HepG2 (cell line): ENCODE measurements at regions not wholly inside any gene's neighbourhood (a gene's known extent, or its start where the extent isn't known, plus 50 kb on each side); places are given as distances from the start of the nearest gene placed in this dataset.

ENCODE experiments used
- ATAC-seq: fragments of 200-7000 bp; cut with Tn5 transposase; 3 replicates; pipeline ENCODE4 v1.9.1; 2020; ENCODE audit warnings: mild to moderate bottlenecking, moderate library complexity
- BruUV-seq: library from RNA; stranded (reverse); fragments of 400-500 nt; replicated peaks from 2 replicates; lab custom pipeline; 2021; lab: Mats Ljungman, UMichigan
- CTCF ChIA-PET: fragments of 300-600 bp; formaldehyde crosslinking; extraction: SDS; loops from one replicate; lab custom pipeline; 2021; ENCODE audit warnings: low total read pairs, inconsistent platforms, low intra/inter-chr PET ratio; lab: Yijun Ruan, JAX
- POLR2A ChIA-PET: fragments of 350-600 bp; sonication (Branson Sonifier 250); formaldehyde crosslinking; loops from one replicate; lab custom pipeline; 2020; ENCODE audit warnings: antibody characterized with exemption, inconsistent platforms; lab: Yijun Ruan, JAX
- DNase-seq: peaks from one replicate; pipeline ENCODE4 v3.0.0-alpha.2; 2015; ENCODE audit warnings: low spot score
- FAIRE-seq: peaks from 3 replicates; lab custom pipeline; 2011; peaks lifted over from hg19 to GRCh38; lab: Jason Lieb, UNC
- H2AFZ ChIP-seq: one replicate; pipeline ENCODE4 v1.6.1; 2011; ENCODE audit warnings: low read length, inconsistent platforms
- H3K27ac ChIP-seq: fragments of 300-600 bp; 3 replicates; pipeline ENCODE4 v1.8.0; 2011; ENCODE audit warnings: mixed run types, mild to moderate bottlenecking, mixed read lengths, low read length, inconsistent platforms; ENCODE audit not compliant: insufficient read depth; ENCODE audit errors: extremely low read length
- H3K27me3 ChIP-seq, 2 experiments: fragments of 200-600 bp in 1 of 2; 2 replicates in 1 of 2; 3 replicates in 1 of 2; pipeline versions ENCODE4 v1.6.0 to v1.8.0; 2011; ENCODE audit warnings: low read length in 2 of 2, mild to moderate bottlenecking in 2 of 2, moderate library complexity in 2 of 2, inconsistent platforms in 1 of 2; ENCODE audit not compliant: insufficient read depth in 2 of 2, control insufficient read depth in 1 of 2
- H3K36me3 ChIP-seq, 2 experiments: fragments of 200-600 bp in 1 of 2; replicated peaks in 1 of 2; 2 replicates in 1 of 2; 3 replicates in 1 of 2; pipeline versions ENCODE4 v1.5.1 to v1.8.0; 2011; ENCODE audit warnings: low read length in 2 of 2, inconsistent platforms in 1 of 2; ENCODE audit not compliant: insufficient read depth in 2 of 2, control insufficient read depth in 1 of 2
- H3K4me1 ChIP-seq: 2 replicates; pipeline ENCODE4 v1.5.1; 2012; ENCODE audit warnings: low read length, inconsistent platforms; ENCODE audit not compliant: insufficient read depth
- H3K4me2 ChIP-seq: 2 replicates; pipeline ENCODE4 v1.6.0; 2011; ENCODE audit warnings: low read depth, low read length, inconsistent platforms
- H3K4me3 ChIP-seq, 3 experiments: fragments of 200-600 bp in 1 of 3; sonication (generic), shearing (Covaris generic) in 1 of 3; replicated peaks in 1 of 3; 2 replicates each; pipeline ENCODE4 v1.5.1; 2011 to 2016; ENCODE audit warnings: low read length in 3 of 3, inconsistent platforms in 2 of 3, low read depth in 2 of 3, mild to moderate bottlenecking in 2 of 3, control low read depth in 1 of 3, mixed read lengths in 1 of 3; ENCODE audit not compliant: insufficient read depth in 1 of 3
- H3K79me2 ChIP-seq: one replicate; pipeline ENCODE4 v1.6.1; 2011; ENCODE audit warnings: low read length, inconsistent platforms; ENCODE audit not compliant: insufficient read depth
- H3K9ac ChIP-seq: 2 replicates; pipeline ENCODE4 v1.6.0; 2011; ENCODE audit warnings: mild to moderate bottlenecking, low read depth, low read length, inconsistent platforms; ENCODE audit not compliant: insufficient read depth
- H3K9me3 ChIP-seq: 2 replicates; pipeline ENCODE4 v1.5.1; 2012; ENCODE audit warnings: mild to moderate bottlenecking, low read length
- H4K20me1 ChIP-seq: 2 replicates; pipeline ENCODE4 v1.6.0; 2011; ENCODE audit warnings: inconsistent platforms, mild to moderate bottlenecking, low read length, moderate library complexity; ENCODE audit not compliant: insufficient read depth
- ATF2 ChIP-seq: sonication (generic); formaldehyde crosslinking; IDR thresholded peaks from 2 replicates; pipeline ENCODE4 v1.4.0; 2020; ENCODE audit warnings: missing genetic modification reagents
- HIVEP1 ChIP-seq: sonication (generic); formaldehyde crosslinking; IDR thresholded peaks from 2 replicates; pipeline ENCODE4 v1.4.0; 2020; ENCODE audit warnings: mild to moderate bottlenecking, missing genetic modification reagents
- HNF4A ChIP-seq: sonication (generic); formaldehyde crosslinking; IDR thresholded peaks from 2 replicates; pipeline ENCODE4 v1.4.0; 2020; ENCODE audit warnings: missing genetic modification reagents
- POGZ ChIP-seq: sonication (generic); formaldehyde crosslinking; IDR thresholded peaks from 2 replicates; pipeline ENCODE4 v1.4.0; 2020; ENCODE audit warnings: mild to moderate bottlenecking, missing genetic modification reagents
- PRPF4 ChIP-seq: fragments of 200-400 bp; formaldehyde crosslinking; IDR thresholded peaks from 2 replicates; pipeline ENCODE4 v1.6.1; 2016; ENCODE audit warnings: low read length, low read depth; ENCODE audit not compliant: poor library complexity, severe bottlenecking
- RBAK ChIP-seq: sonication (generic); formaldehyde crosslinking; IDR thresholded peaks from 2 replicates; pipeline ENCODE4 v1.5.1; 2020; ENCODE audit warnings: mild to moderate bottlenecking, missing genetic modification reagents
- TCF12 ChIP-seq, 2 experiments: fragments of 450-650 bp in 1 of 2; sonication (generic) in 1 of 2; formaldehyde crosslinking in 1 of 2; IDR thresholded peaks; 2 replicates each; pipeline versions ENCODE4 v1.6.1 to v1.8.0; 2017 to 2022; ENCODE audit warnings: antibody characterized with exemption in 1 of 2, mild to moderate bottlenecking in 1 of 2, missing genetic modification reagents in 1 of 2, moderate library complexity in 1 of 2
- ZFP41 ChIP-seq: sonication (generic); formaldehyde crosslinking; IDR thresholded peaks from 2 replicates; pipeline ENCODE4 v1.4.0; 2020; ENCODE audit warnings: mild to moderate bottlenecking, missing genetic modification reagents, borderline replicate concordance
- ZFP62 ChIP-seq: sonication (generic); formaldehyde crosslinking; IDR thresholded peaks from 2 replicates; pipeline ENCODE4 v1.4.0; 2020; ENCODE audit warnings: missing genetic modification reagents
- ZNF281 ChIP-seq: sonication (generic); formaldehyde crosslinking; IDR thresholded peaks from 2 replicates; pipeline ENCODE4 v1.4.0; 2020; ENCODE audit warnings: missing genetic modification reagents, borderline replicate concordance
- ZNF7 ChIP-seq: IDR thresholded peaks from 2 replicates; pipeline ENCODE4 v1.6.1; 2016; ENCODE audit warnings: missing biosample characterization, missing genetic modification reagents
- ZNF777 ChIP-seq: sonication (generic); formaldehyde crosslinking; IDR thresholded peaks from 2 replicates; pipeline ENCODE4 v1.4.0; 2020; ENCODE audit warnings: missing genetic modification reagents
- whole genome bisulfite sequencing: methylation state at CpG from one replicate; pipeline ENCODE4 v1.1.6; 2017; ENCODE audit warnings: low lambda C conversion rate; 5-methylcytosine and 5-hydroxymethylcytosine counted together
- in situ Hi-C: cut with HindIII; loops from 2 replicates; pipeline ENCODE4 v1.10.0; 2017; ENCODE audit warnings: low pct_unique_long_range_greater_than_20kb; ENCODE audit not compliant: extremely low pct_ligation_motif_present
- intact Hi-C: fragments of 100-400 bp; cut with micrococcal nuclease; formaldehyde crosslinking; loops from one replicate; pipeline ENCODE4 v1.10.0; 2022; ENCODE audit not compliant: unreplicated experiment

- ChIA-PET POLR2A (no interaction called here), CTCF (no interaction called here)
- Histone ChIP-seq H3K4me2 (no peak overlapping the region), H3K27me3 (no peaks in the 10 kb centered on the region), H3K79me2 (no peaks in the 10 kb centered on the region), H3K36me3 (no peaks in the 10 kb centered on the region), H3K9me3 (peaks cover 71% of the 10 kb centered on the region), H4K20me1 (no peaks in the 10 kb centered on the region), H3K4me1 (no peaks in the 10 kb centered on the region), H3K9ac (no peak overlapping the region), H3K4me3 (no peak overlapping the region), H3K27ac (no peak overlapping the region), H2AFZ (no peak overlapping the region)
- 0% methylated on average over 1 of the region's 1 CpG for WGBS
- no TSS peak for BruUV-seq
- in situ Hi-C loops = no loop called here
- intact Hi-C loops = no loop called here
- no peak for ATAC-seq
- TF ChIP-seq PRPF4 = no peak
- TF ChIP-seq ZNF777 (CRISPR knock-in tag) = no peak
- no peak for TF ChIP-seq ZFP41 (CRISPR knock-in tag)
- TF ChIP-seq ATF2 (CRISPR knock-in tag) = no peak
- no peak for TF ChIP-seq ZFP62 (CRISPR knock-in tag)
- TF ChIP-seq HIVEP1 (CRISPR knock-in tag) = no peak
- TF ChIP-seq POGZ (CRISPR knock-in tag) = no peak
- TF ChIP-seq ZNF281 (CRISPR knock-in tag) = no peak
- TF ChIP-seq RBAK (CRISPR knock-in tag) = no peak
- no peak for TF ChIP-seq ZNF7
- TF ChIP-seq TCF12 (IDR thresholded peaks at IDR 0.05) = no peak
- no peak for TF ChIP-seq TCF12 (CRISPR knock-in tag; IDR thresholded peaks at IDR 0.05)
- TF ChIP-seq HNF4A (CRISPR knock-in tag) = no peak
- no peak for DNase-seq
- FAIRE-seq = no peak
These were observed 488.4 kb downstream of the NXPH1 start for GRCh38 chr7:8921807-8922206.
